K562 (cell line): ENCODE measurements at regions not wholly inside any gene's neighbourhood (a gene's known extent, or its start where the extent isn't known, plus 50 kb on each side); places are given as distances from the start of the nearest gene placed in this dataset.

Experiments
- ATAC-seq: fragments of 200-7000 bp; cut with Tn5 transposase; 3 replicates; pipeline ENCODE4 v1.9.1; 2020; ENCODE audit warnings: moderate library complexity
- BruUV-seq: library from RNA; stranded (reverse); fragments of 400-500 nt; replicated peaks from 2 replicates; lab custom pipeline; 2021; lab: Mats Ljungman, UMichigan
- CTCF ChIA-PET: fragments of 300-600 bp; formaldehyde crosslinking; extraction: SDS; loops from one replicate; lab custom pipeline; 2021; ENCODE audit warnings: low intra/inter-chr PET ratio; lab: Yijun Ruan, JAX
- POLR2A ChIA-PET: fragments of 300-600, 350-650 bp; sonication (Branson Sonifier 250); formaldehyde crosslinking; extraction: SDS; loops from one replicate; lab custom pipeline; 2021; ENCODE audit warnings: antibody characterized with exemption, inconsistent platforms; lab: Yijun Ruan, JAX
- DNase-seq, 4 experiments: peaks; one replicate each; pipeline versions ENCODE4 v3.0.0 to v3.0.0-alpha.2; 2011 to 2018; ENCODE audit warnings: low spot score in 3 of 4, mixed read lengths in 3 of 4; ENCODE audit errors: extremely low read depth in 1 of 4
- FAIRE-seq: peaks from 2 replicates; lab custom pipeline; 2011; peaks lifted over from hg19 to GRCh38; lab: Jason Lieb, UNC
- H2AFZ ChIP-seq: 2 replicates; pipeline ENCODE4 v1.6.0; 2011; ENCODE audit warnings: low read depth, low read length, control low read depth, inconsistent platforms
- H3K27ac ChIP-seq: fragments of 200-600 bp; 3 replicates; pipeline ENCODE4 v1.8.0; 2011; ENCODE audit warnings: low read depth, mild to moderate bottlenecking, control low read depth, inconsistent platforms, low read length, moderate library complexity, mixed read lengths; ENCODE audit errors: extremely low read depth
- H3K27me3 ChIP-seq, 2 experiments: fragments of 300-600 bp in 1 of 2; 2 replicates in 1 of 2; 3 replicates in 1 of 2; pipeline versions ENCODE4 v1.6.0 to v1.8.0; 2011; ENCODE audit warnings: inconsistent platforms in 2 of 2, low read length in 2 of 2, mild to moderate bottlenecking in 1 of 2, mixed read lengths in 1 of 2, moderate library complexity in 1 of 2; ENCODE audit not compliant: control insufficient read depth in 2 of 2, insufficient read depth in 2 of 2
- H3K36me3 ChIP-seq: fragments of 300-600 bp; 3 replicates; pipeline ENCODE4 v1.8.0; 2011; ENCODE audit warnings: mild to moderate bottlenecking, low read length, inconsistent platforms; ENCODE audit not compliant: control insufficient read depth, insufficient read depth
- H3K4me1 ChIP-seq, 2 experiments: fragments of 200-600 bp in 1 of 2; replicated peaks in 1 of 2; 2 replicates in 1 of 2; 3 replicates in 1 of 2; pipeline versions ENCODE4 v1.5.1 to v1.8.0; 2011; ENCODE audit warnings: inconsistent platforms in 2 of 2, low read length in 2 of 2, mild to moderate bottlenecking in 1 of 2, mixed read lengths in 1 of 2, moderate library complexity in 1 of 2; ENCODE audit not compliant: control insufficient read depth in 2 of 2, insufficient read depth in 2 of 2
- H3K4me2 ChIP-seq: 2 replicates; pipeline ENCODE4 v1.6.1; 2011; ENCODE audit warnings: low read length, control low read depth, inconsistent platforms, mixed read lengths; ENCODE audit not compliant: insufficient read depth
- H3K4me3 ChIP-seq: fragments of 200-600 bp; sonication (generic), shearing (Covaris generic); 2 replicates; pipeline ENCODE4 v1.5.1; 2016; ENCODE audit warnings: control low read depth, inconsistent platforms
- H3K79me2 ChIP-seq: fragments of 200-600 bp; 3 replicates; pipeline ENCODE4 v1.8.0; 2011; ENCODE audit warnings: low read length, inconsistent platforms; ENCODE audit not compliant: control insufficient read depth, insufficient read depth
- H3K9ac ChIP-seq, 2 experiments: 2 replicates each; pipeline versions ENCODE4 v1.6.0 to v1.6.1; 2011; ENCODE audit warnings: low read depth in 2 of 2, low read length in 2 of 2, control low read depth in 1 of 2, inconsistent platforms in 1 of 2, mild to moderate bottlenecking in 1 of 2, mixed read lengths in 1 of 2; ENCODE audit not compliant: insufficient read depth in 1 of 2
- H3K9me1 ChIP-seq: one replicate; pipeline ENCODE4 v1.6.0; 2011; ENCODE audit warnings: inconsistent platforms, mild to moderate bottlenecking, low read length, moderate library complexity; ENCODE audit not compliant: control insufficient read depth, insufficient read depth
- H3K9me3 ChIP-seq: replicated peaks from 2 replicates; pipeline ENCODE4 v1.5.1; 2011; ENCODE audit warnings: low read depth, low read length, inconsistent platforms; ENCODE audit not compliant: control insufficient read depth, insufficient read depth
- H4K20me1 ChIP-seq: replicated peaks from 2 replicates; pipeline ENCODE4 v1.6.1; 2011; ENCODE audit warnings: low read length, inconsistent platforms, mixed read lengths; ENCODE audit not compliant: control insufficient read depth, insufficient read depth
- EGR1 ChIP-seq: fragments of 450-650 bp; conservative IDR thresholded peaks from 2 replicates; pipeline ENCODE4 v1.6.1; 2017; ENCODE audit warnings: mild to moderate bottlenecking
- MBD1 ChIP-seq: fragments of 250-450 bp; sonication (Bioruptor Pico); IDR thresholded peaks from 2 replicates; pipeline ENCODE4 v1.8.0; 2022; ENCODE audit warnings: inconsistent platforms
- NFRKB ChIP-seq: fragments of 450-650 bp; IDR thresholded peaks from 2 replicates; pipeline ENCODE4 v1.6.1; 2016; ENCODE audit warnings: low read depth
- PCBP1 ChIP-seq: fragments of 200-400 bp; formaldehyde crosslinking; IDR thresholded peaks from 2 replicates; pipeline ENCODE4 v1.6.1; 2018; ENCODE audit warnings: mild to moderate bottlenecking, low read depth, low read length; ENCODE audit not compliant: poor library complexity, severe bottlenecking
- ZNF133 ChIP-seq: fragments of 250-450 bp; sonication (Bioruptor Pico); IDR thresholded peaks from 2 replicates; pipeline ENCODE4 v1.4.0; 2020; ENCODE audit warnings: mild to moderate bottlenecking
- ZNF436 ChIP-seq: fragments of 250-450, 450-650 bp; sonication (Bioruptor Pico); formaldehyde crosslinking; IDR thresholded peaks from 2 replicates; pipeline ENCODE4 v1.7.0; 2020; ENCODE audit warnings: mild to moderate bottlenecking
- in situ Hi-C: fragments of 300-500 bp; cut with MboI; formaldehyde crosslinking; loops from 4 replicates; pipeline ENCODE4 v1.15.0; 2018; ENCODE audit warnings: inconsistent platforms, mixed read lengths
- intact Hi-C: fragments of 100-400 bp; cut with micrococcal nuclease; formaldehyde crosslinking; loops from 2 replicates; pipeline ENCODE4 v1.14.2; 2022

GRCh38 chr6:113696960-113697359 lies 160.2 kb upstream of the MARCKS start:
- Histone ChIP-seq H3K27ac (no peak overlapping the region), H3K9ac (no peak overlapping the region), H3K9me1 (no peaks in the 10 kb centered on the region), H3K9me3 (no peaks in the 10 kb centered on the region), H3K27me3 (no peaks in the 10 kb centered on the region), H2AFZ (no peak overlapping the region), H3K79me2 (no peaks in the 10 kb centered on the region), H3K4me3 (no peak overlapping the region), H4K20me1 (no peaks in the 10 kb centered on the region), H3K4me1 (no peaks in the 10 kb centered on the region), H3K4me2 (no peak overlapping the region), H3K36me3 (no peaks in the 10 kb centered on the region)
- in situ Hi-C loops: no loop called here
- DNase-seq (no peak), FAIRE-seq (no peak), ATAC-seq (no peak)
- ChIA-PET CTCF (no interaction called here), POLR2A (no interaction called here)
- no TSS peak for BruUV-seq
- TF ChIP-seq PCBP1: no peak
- no peak for TF ChIP-seq MBD1 (CRISPR knock-in tag)
- TF ChIP-seq NFRKB: no peak
- no peak for TF ChIP-seq EGR1
- no peak for TF ChIP-seq ZNF436
- TF ChIP-seq ZNF133 (CRISPR knock-in tag): no peak
- intact Hi-C loops: no loop called here
